GM19240 (cell line): ENCODE measurements at regions not wholly inside any gene's neighbourhood (a gene's known extent, or its start where the extent isn't known, plus 50 kb on each side); places are given as distances from the start of the nearest gene placed in this dataset.

ENCODE experiments used
- DNase-seq: peaks from one replicate; pipeline ENCODE4 v3.0.0; 2011; ENCODE audit warnings: low spot score; ENCODE audit not compliant: insufficient read length

- no peak for DNase-seq
Measured at GRCh38 chr12:128123096-128123495, 143.9 kb upstream of the TMEM132C start.

GRCh38 chr12:128131955-128132354, 135.0 kb upstream of the TMEM132C start:
- no peak for DNase-seq

- DNase-seq = no peak
Measured at GRCh38 chr12:128133321-128134073, 133.5 kb upstream of the TMEM132C start.

- no peak for DNase-seq
Measured at GRCh38 chr12:128137140-128137539, 129.8 kb upstream of the TMEM132C start.

- no peak for DNase-seq
Measured at GRCh38 chr12:128138125-128138524, 128.8 kb upstream of the TMEM132C start.

GRCh38 chr12:128140551-128140950, 126.4 kb upstream of the TMEM132C start:
- no peak for DNase-seq

- DNase-seq = no peak
Measured at GRCh38 chr12:128150961-128151360, 116.0 kb upstream of the TMEM132C start.

GRCh38 chr12:128155571-128155970, 111.4 kb upstream of the TMEM132C start:
- DNase-seq = no peak

- no peak for DNase-seq
Measured at GRCh38 chr12:128163086-128163485, 103.9 kb upstream of the TMEM132C start.

GRCh38 chr12:128164533-128164932, 102.4 kb upstream of the TMEM132C start:
- no peak for DNase-seq

GRCh38 chr12:128165387-128165786, 101.6 kb upstream of the TMEM132C start:
- DNase-seq = no peak

GRCh38 chr12:128168273-128168672, 98.7 kb upstream of the TMEM132C start:
- DNase-seq = no peak

- DNase-seq = no peak
Measured at GRCh38 chr12:128170181-128170580, 96.8 kb upstream of the TMEM132C start.

GRCh38 chr12:128178565-128178964, 88.4 kb upstream of the TMEM132C start:
- DNase-seq = no peak

GRCh38 chr12:128178966-128179365, 88.0 kb upstream of the TMEM132C start:
- DNase-seq = no peak

- no peak for DNase-seq
Measured at GRCh38 chr12:128180166-128180565, 86.8 kb upstream of the TMEM132C start.

- DNase-seq = no peak
Measured at GRCh38 chr12:128190052-128190451, 76.9 kb upstream of the TMEM132C start.

GRCh38 chr12:128190614-128191013, 76.4 kb upstream of the TMEM132C start:
- no peak for DNase-seq

- no peak for DNase-seq
Measured at GRCh38 chr12:128191380-128191779, 75.6 kb upstream of the TMEM132C start.

GRCh38 chr12:128204711-128205110, 62.3 kb upstream of the TMEM132C start:
- DNase-seq = no peak

- no peak for DNase-seq
Measured at GRCh38 chr12:128205145-128205544, 61.8 kb upstream of the TMEM132C start.

GRCh38 chr12:128205758-128206157, 61.2 kb upstream of the TMEM132C start:
- DNase-seq = no peak
